22Rv1 (cell line): ENCODE measurements at regions not wholly inside any gene's neighbourhood (a gene's known extent, or its start where the extent isn't known, plus 50 kb on each side); places are given as distances from the start of the nearest gene placed in this dataset.

ENCODE experiments used
- H3K27ac ChIP-seq: fragments of 450-650 bp; 2 replicates; pipeline ENCODE4 v1.5.1; 2017
- CTCF ChIP-seq: fragments of 450-650 bp; IDR thresholded peaks from 2 replicates; pipeline ENCODE4 v1.5.1; 2017; ENCODE audit warnings: mild to moderate bottlenecking
- ZFX ChIP-seq: fragments of 450-650 bp; IDR thresholded peaks from 2 replicates; pipeline ENCODE4 v1.6.1; 2017; ENCODE audit warnings: antibody characterized with exemption, borderline replicate concordance

GRCh38 chr16:73793260-73793659 lies 503.4 kb upstream of the PSMD7 start:
- H3K27ac ChIP-seq = no peak overlapping the region
- TF ChIP-seq ZFX = no peak
- TF ChIP-seq CTCF = no peak

GRCh38 chr16:73792199-73793020 lies 504.2 kb upstream of the PSMD7 start:
- H3K27ac ChIP-seq = no peak overlapping the region
- no peak for TF ChIP-seq CTCF
- no peak for TF ChIP-seq ZFX

- no peak overlapping the region for H3K27ac ChIP-seq
- TF ChIP-seq CTCF (no peak), ZFX (no peak)
These were observed 515.3 kb upstream of the PSMD7 start for GRCh38 chr16:73781297-73781696.

- no peak overlapping the region for H3K27ac ChIP-seq
- TF ChIP-seq CTCF (no peak), ZFX (no peak)
These were observed 517.7 kb upstream of the PSMD7 start for GRCh38 chr16:73778887-73779286.

GRCh38 chr16:73775841-73776388 lies 520.7 kb upstream of the PSMD7 start:
- H3K27ac ChIP-seq = no peak overlapping the region
- TF ChIP-seq ZFX = no peak
- TF ChIP-seq CTCF = no peak

- TF ChIP-seq ZFX = no peak
- no peak for TF ChIP-seq CTCF
- no peak overlapping the region for H3K27ac ChIP-seq
These were observed 525.2 kb upstream of the PSMD7 start for GRCh38 chr16:73771196-73772064.
